ENCODE measurements at regions not wholly inside any gene's neighbourhood (a gene's known extent, or its start where the extent isn't known, plus 50 kb on each side); places are given as distances from the start of the nearest gene placed in this dataset.
A peak's percentile ranks its signal among the peaks of the same experiment; 100 is the strongest.
"Not testable (repeated sequence)": the region's sequence is repeated elsewhere in the genome, so short reads cannot be mapped to it uniquely, and the experiment has no call there.

GRCh38 chr3:72529081-72529480, 319.2 kb downstream of the SHQ1 start:
- DNase-seq = no peak

- DNase-seq = peak; percentile 71
These were observed 324.7 kb downstream of the SHQ1 start for GRCh38 chr3:72523429-72524151.

- DNase-seq = no peak
These were observed 327.4 kb downstream of the SHQ1 start for GRCh38 chr3:72520690-72521308.

- DNase-seq = no peak
These were observed 328.2 kb downstream of the SHQ1 start for GRCh38 chr3:72519946-72520604.

- no peak for DNase-seq
These were observed 330.3 kb downstream of the SHQ1 start for GRCh38 chr3:72517921-72518424.

- no peak for DNase-seq
These were observed 330.9 kb downstream of the SHQ1 start for GRCh38 chr3:72517336-72517735.

GRCh38 chr3:72516361-72516760, 331.9 kb downstream of the SHQ1 start:
- DNase-seq = no peak

- DNase-seq = no peak
These were observed 332.3 kb downstream of the SHQ1 start for GRCh38 chr3:72515941-72516340.

- DNase-seq = no peak
These were observed 333.0 kb downstream of the SHQ1 start for GRCh38 chr3:72515281-72515680.

- no peak for DNase-seq
These were observed 338.0 kb downstream of the SHQ1 start for GRCh38 chr3:72510247-72510646.

- DNase-seq = no peak
These were observed 342.5 kb downstream of the SHQ1 start for GRCh38 chr3:72505539-72506405.

GRCh38 chr3:72497501-72497900, 350.7 kb downstream of the SHQ1 start:
- DNase-seq = not testable (repeated sequence)

- DNase-seq = no peak
These were observed 352.1 kb downstream of the SHQ1 start for GRCh38 chr3:72496051-72496670.

GRCh38 chr3:72494626-72495025, 353.6 kb downstream of the SHQ1 start:
- no peak for DNase-seq

GRCh38 chr3:72494130-72494529, 354.1 kb downstream of the SHQ1 start:
- DNase-seq = no peak

GRCh38 chr3:72492240-72492639, 356.0 kb downstream of the SHQ1 start:
- DNase-seq = no peak

- DNase-seq = peak; percentile 52
These were observed 357.4 kb downstream of the SHQ1 start for GRCh38 chr3:72490688-72491435.

GRCh38 chr3:72489901-72490300, 358.3 kb downstream of the SHQ1 start:
- no peak for DNase-seq

GRCh38 chr3:72488738-72489035, 359.6 kb downstream of the SHQ1 start:
- DNase-seq = no peak

- DNase-seq = no peak
These were observed 360.1 kb downstream of the SHQ1 start for GRCh38 chr3:72487946-72488737.
